Activated naive CD4-positive, alpha-beta T cell (primary cell): ENCODE measurements at regions not wholly inside any gene's neighbourhood (a gene's known extent, or its start where the extent isn't known, plus 50 kb on each side); places are given as distances from the start of the nearest gene placed in this dataset.
"Not testable (repeated sequence)": the region's sequence is repeated elsewhere in the genome, so short reads cannot be mapped to it uniquely, and the experiment has no call there.

ENCODE experiments used
- DNase-seq, 4 experiments: peaks; one replicate each; lab custom pipeline; 2025; lab: John Stamatoyannopoulos, UW

- no peak for DNase-seq
Measured at GRCh38 chr3:26280517-26280916, 342.1 kb upstream of the LRRC3B start.

GRCh38 chr3:26281284-26281985, 341.1 kb upstream of the LRRC3B start:
- DNase-seq, result no peak

- not testable (repeated sequence) for DNase-seq
Measured at GRCh38 chr3:26284503-26284902, 338.1 kb upstream of the LRRC3B start.

- no peak for DNase-seq
Measured at GRCh38 chr3:26291840-26292239, 330.7 kb upstream of the LRRC3B start.

- no peak for DNase-seq
Measured at GRCh38 chr3:26292780-26293179, 329.8 kb upstream of the LRRC3B start.

GRCh38 chr3:26293329-26293844, 329.2 kb upstream of the LRRC3B start:
- DNase-seq, result no peak

- no peak for DNase-seq
Measured at GRCh38 chr3:26307192-26307591, 315.4 kb upstream of the LRRC3B start.

GRCh38 chr3:26307787-26308186, 314.8 kb upstream of the LRRC3B start:
- DNase-seq, result no peak

GRCh38 chr3:26308454-26308853, 314.1 kb upstream of the LRRC3B start:
- DNase-seq, result no peak

- DNase-seq, result not testable (repeated sequence)
Measured at GRCh38 chr3:26309536-26309935, 313.0 kb upstream of the LRRC3B start.

GRCh38 chr3:26312816-26313215, 309.8 kb upstream of the LRRC3B start:
- DNase-seq, result no peak

- no peak for DNase-seq
Measured at GRCh38 chr3:26316472-26316871, 306.1 kb upstream of the LRRC3B start.

GRCh38 chr3:26323741-26324140, 298.8 kb upstream of the LRRC3B start:
- not testable (repeated sequence) for DNase-seq

GRCh38 chr3:26340001-26340400, 282.6 kb upstream of the LRRC3B start:
- no peak for DNase-seq

GRCh38 chr3:26343647-26344046, 278.9 kb upstream of the LRRC3B start:
- DNase-seq, result no peak

GRCh38 chr3:26345613-26346012, 277.0 kb upstream of the LRRC3B start:
- DNase-seq, result no peak

GRCh38 chr3:26346497-26346896, 276.1 kb upstream of the LRRC3B start:
- DNase-seq, result no peak

- DNase-seq, result no peak
Measured at GRCh38 chr3:26347150-26347549, 275.4 kb upstream of the LRRC3B start.

- DNase-seq, result no peak
Measured at GRCh38 chr3:26350853-26351252, 271.7 kb upstream of the LRRC3B start.

GRCh38 chr3:26353097-26353496, 269.5 kb upstream of the LRRC3B start:
- DNase-seq, result no peak

GRCh38 chr3:26358405-26358804, 264.2 kb upstream of the LRRC3B start:
- no peak for DNase-seq

- DNase-seq, result no peak
Measured at GRCh38 chr3:26365706-26366105, 256.9 kb upstream of the LRRC3B start.

- no peak for DNase-seq
Measured at GRCh38 chr3:26368312-26368711, 254.3 kb upstream of the LRRC3B start.

- DNase-seq, result no peak
Measured at GRCh38 chr3:26369133-26369532, 253.4 kb upstream of the LRRC3B start.
